Liver (tissue), 3 donors: ENCODE measurements at regions not wholly inside any gene's neighbourhood (a gene's known extent, or its start where the extent isn't known, plus 50 kb on each side); places are given as distances from the start of the nearest gene placed in this dataset.

Source experiments
- EGR1 ChIP-seq, 2 donors: IDR thresholded peaks; 2 replicates each; pipeline ENCODE4 v1.6.1; 2016 to 2018; ENCODE audit warnings: antibody characterized with exemption in 2 of 2, low read depth in 2 of 2
- FOXA1 ChIP-seq: IDR thresholded peaks from 2 replicates; pipeline ENCODE4 v1.6.1; 2016; ENCODE audit warnings: antibody characterized with exemption
- GABPA ChIP-seq, 2 donors: IDR thresholded peaks in 1 of 2; conservative IDR thresholded peaks in 1 of 2; 2 replicates each; pipeline ENCODE4 v1.6.1; 2016; ENCODE audit warnings: antibody characterized with exemption in 2 of 2, mild to moderate bottlenecking in 1 of 2, moderate library complexity in 1 of 2
- RAD21 ChIP-seq, 2 donors: IDR thresholded peaks; 2 replicates each; pipeline ENCODE4 v1.6.1; 2016; ENCODE audit warnings: antibody characterized with exemption in 2 of 2, mild to moderate bottlenecking in 2 of 2
- RXRA ChIP-seq, 2 donors: IDR thresholded peaks; 2 replicates each; pipeline ENCODE4 v1.6.1; 2017 to 2018; ENCODE audit warnings: antibody characterized with exemption in 2 of 2, mild to moderate bottlenecking in 1 of 2
- SP1 ChIP-seq: IDR thresholded peaks from 2 replicates; pipeline ENCODE4 v1.6.1; 2018; ENCODE audit warnings: antibody characterized with exemption, mild to moderate bottlenecking
- TAF1 ChIP-seq: conservative IDR thresholded peaks from 2 replicates; pipeline ENCODE4 v1.6.1; 2016; ENCODE audit warnings: antibody characterized with exemption, mild to moderate bottlenecking
- YY1 ChIP-seq: IDR thresholded peaks from 2 replicates; pipeline ENCODE4 v1.6.1; 2016; ENCODE audit warnings: antibody characterized with exemption, mild to moderate bottlenecking
- TF ChIP-seq, protein P1 (sequence below): IDR thresholded peaks from 2 replicates; pipeline ENCODE4 v1.6.1; 2016; ENCODE audit warnings: antibody characterized with exemption, mild to moderate bottlenecking
- TF ChIP-seq, protein P2 (sequence below): IDR thresholded peaks from 2 replicates; pipeline ENCODE4 v1.6.1; 2016; ENCODE audit warnings: antibody characterized with exemption
- TF ChIP-seq, protein P3 (sequence below): fragments of 150-350 bp; IDR thresholded peaks from 2 replicates; pipeline ENCODE4 v1.5.1; 2017; ENCODE audit warnings: improper control_type of control experiment, low read depth, low read length; ENCODE audit not compliant: missing input control
- donor health status: healthy.
- donor health status: healthy.

DNA sequence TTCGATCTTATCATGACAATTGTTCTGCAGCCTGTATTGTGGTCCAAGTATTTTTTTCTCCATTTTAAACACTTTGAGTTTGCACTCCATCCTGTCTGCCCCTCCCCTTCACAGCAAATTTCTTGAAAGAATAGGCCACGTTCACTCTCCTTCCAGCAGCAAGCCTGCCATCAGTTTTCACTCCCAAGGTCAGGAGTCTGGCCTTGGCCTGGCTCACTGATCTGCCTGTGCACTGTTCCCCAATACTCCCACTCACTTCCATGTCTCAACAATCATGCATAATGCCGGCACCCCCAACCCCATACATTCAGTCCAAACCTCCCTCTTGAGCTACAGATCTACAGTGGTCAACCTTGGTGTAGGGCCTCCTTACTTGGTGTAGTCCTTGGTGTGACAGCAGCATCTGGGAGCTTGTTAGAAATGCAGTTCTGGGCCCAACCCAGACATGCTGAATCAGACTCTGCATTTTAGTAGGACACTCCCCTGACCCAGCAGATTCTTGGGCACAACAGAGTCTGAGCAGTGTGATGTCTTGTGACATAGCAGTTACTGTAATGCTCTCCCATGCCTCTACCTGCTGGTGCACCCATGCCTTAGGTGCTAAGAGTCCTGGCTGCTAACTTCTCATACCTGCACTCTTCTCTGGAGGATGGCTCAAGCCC, 58.3 kb upstream of the XCR1 start:
- TF ChIP-seq, protein P1, sequence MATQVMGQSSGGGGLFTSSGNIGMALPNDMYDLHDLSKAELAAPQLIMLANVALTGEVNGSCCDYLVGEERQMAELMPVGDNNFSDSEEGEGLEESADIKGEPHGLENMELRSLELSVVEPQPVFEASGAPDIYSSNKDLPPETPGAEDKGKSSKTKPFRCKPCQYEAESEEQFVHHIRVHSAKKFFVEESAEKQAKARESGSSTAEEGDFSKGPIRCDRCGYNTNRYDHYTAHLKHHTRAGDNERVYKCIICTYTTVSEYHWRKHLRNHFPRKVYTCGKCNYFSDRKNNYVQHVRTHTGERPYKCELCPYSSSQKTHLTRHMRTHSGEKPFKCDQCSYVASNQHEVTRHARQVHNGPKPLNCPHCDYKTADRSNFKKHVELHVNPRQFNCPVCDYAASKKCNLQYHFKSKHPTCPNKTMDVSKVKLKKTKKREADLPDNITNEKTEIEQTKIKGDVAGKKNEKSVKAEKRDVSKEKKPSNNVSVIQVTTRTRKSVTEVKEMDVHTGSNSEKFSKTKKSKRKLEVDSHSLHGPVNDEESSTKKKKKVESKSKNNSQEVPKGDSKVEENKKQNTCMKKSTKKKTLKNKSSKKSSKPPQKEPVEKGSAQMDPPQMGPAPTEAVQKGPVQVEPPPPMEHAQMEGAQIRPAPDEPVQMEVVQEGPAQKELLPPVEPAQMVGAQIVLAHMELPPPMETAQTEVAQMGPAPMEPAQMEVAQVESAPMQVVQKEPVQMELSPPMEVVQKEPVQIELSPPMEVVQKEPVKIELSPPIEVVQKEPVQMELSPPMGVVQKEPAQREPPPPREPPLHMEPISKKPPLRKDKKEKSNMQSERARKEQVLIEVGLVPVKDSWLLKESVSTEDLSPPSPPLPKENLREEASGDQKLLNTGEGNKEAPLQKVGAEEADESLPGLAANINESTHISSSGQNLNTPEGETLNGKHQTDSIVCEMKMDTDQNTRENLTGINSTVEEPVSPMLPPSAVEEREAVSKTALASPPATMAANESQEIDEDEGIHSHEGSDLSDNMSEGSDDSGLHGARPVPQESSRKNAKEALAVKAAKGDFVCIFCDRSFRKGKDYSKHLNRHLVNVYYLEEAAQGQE: no peak
- TF ChIP-seq, protein P2, sequence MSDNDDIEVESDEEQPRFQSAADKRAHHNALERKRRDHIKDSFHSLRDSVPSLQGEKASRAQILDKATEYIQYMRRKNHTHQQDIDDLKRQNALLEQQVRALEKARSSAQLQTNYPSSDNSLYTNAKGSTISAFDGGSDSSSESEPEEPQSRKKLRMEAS: no peak
- TF ChIP-seq, protein P3, sequence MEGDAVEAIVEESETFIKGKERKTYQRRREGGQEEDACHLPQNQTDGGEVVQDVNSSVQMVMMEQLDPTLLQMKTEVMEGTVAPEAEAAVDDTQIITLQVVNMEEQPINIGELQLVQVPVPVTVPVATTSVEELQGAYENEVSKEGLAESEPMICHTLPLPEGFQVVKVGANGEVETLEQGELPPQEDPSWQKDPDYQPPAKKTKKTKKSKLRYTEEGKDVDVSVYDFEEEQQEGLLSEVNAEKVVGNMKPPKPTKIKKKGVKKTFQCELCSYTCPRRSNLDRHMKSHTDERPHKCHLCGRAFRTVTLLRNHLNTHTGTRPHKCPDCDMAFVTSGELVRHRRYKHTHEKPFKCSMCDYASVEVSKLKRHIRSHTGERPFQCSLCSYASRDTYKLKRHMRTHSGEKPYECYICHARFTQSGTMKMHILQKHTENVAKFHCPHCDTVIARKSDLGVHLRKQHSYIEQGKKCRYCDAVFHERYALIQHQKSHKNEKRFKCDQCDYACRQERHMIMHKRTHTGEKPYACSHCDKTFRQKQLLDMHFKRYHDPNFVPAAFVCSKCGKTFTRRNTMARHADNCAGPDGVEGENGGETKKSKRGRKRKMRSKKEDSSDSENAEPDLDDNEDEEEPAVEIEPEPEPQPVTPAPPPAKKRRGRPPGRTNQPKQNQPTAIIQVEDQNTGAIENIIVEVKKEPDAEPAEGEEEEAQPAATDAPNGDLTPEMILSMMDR: no peak
- no peak for TF ChIP-seq RAD21 (IDR thresholded peaks at IDR 0.05)
- no peak for TF ChIP-seq RXRA (IDR thresholded peaks at IDR 0.05)
- no peak for TF ChIP-seq YY1
- TF ChIP-seq EGR1 (IDR thresholded peaks at IDR 0.05; ENCODE audit: low read depth in 2 of 2): no peak
- no peak for TF ChIP-seq FOXA1
- no peak for TF ChIP-seq GABPA (IDR thresholded peaks at IDR 0.05 in 1 of 2, conservative IDR thresholded peaks at IDR 0.05 in 1 of 2)
- TF ChIP-seq TAF1: no peak
- TF ChIP-seq SP1: no peak
